GM12878 (cell line): ENCODE measurements at regions not wholly inside any gene's neighbourhood (a gene's known extent, or its start where the extent isn't known, plus 50 kb on each side); places are given as distances from the start of the nearest gene placed in this dataset.

Source experiments
- ATAC-seq: fragments of 200-7000 bp; cut with Tn5 transposase; 3 replicates; pipeline ENCODE4 v1.9.1; 2020; ENCODE audit warnings: mild to moderate bottlenecking, moderate library complexity
- BruUV-seq: library from RNA; stranded (reverse); fragments of 400-500 nt; replicated peaks from 2 replicates; lab custom pipeline; 2021; lab: Mats Ljungman, UMichigan
- CTCF ChIA-PET: fragments of 300-600 bp; sonication (Branson Sonifier 250); formaldehyde crosslinking; extraction: SDS; loops from one replicate; lab custom pipeline; 2021; ENCODE audit warnings: inconsistent platforms; lab: Yijun Ruan, JAX
- POLR2A ChIA-PET: fragments of 350-600 bp; formaldehyde crosslinking; extraction: SDS; loops from one replicate; lab custom pipeline; 2021; ENCODE audit warnings: inconsistent platforms; lab: Charles Lee
- RAD21 ChIA-PET: fragments of 300-600 bp; sonication (Branson Sonifier 250); formaldehyde crosslinking; loops from one replicate; lab custom pipeline; 2023; ENCODE audit warnings: antibody characterized with exemption; ENCODE audit not compliant: unreplicated experiment; lab: Charles Lee
- SMC1A ChIA-PET: fragments of 300-600 bp; sonication (Branson Sonifier 250); formaldehyde crosslinking; loops from one replicate; lab custom pipeline; 2023; ENCODE audit not compliant: unreplicated experiment, uncharacterized antibody; lab: Charles Lee
- DNase-seq: peaks from one replicate; pipeline ENCODE4 v3.0.0-alpha.2; 2011; ENCODE audit warnings: low read depth, low spot score
- FAIRE-seq: peaks from 3 replicates; lab custom pipeline; 2011; peaks lifted over from hg19 to GRCh38; lab: Jason Lieb, UNC
- H2AFZ ChIP-seq: 2 replicates; pipeline ENCODE4 v1.6.0; 2011; ENCODE audit warnings: low read depth, low read length, control low read depth; ENCODE audit not compliant: control insufficient read depth
- H3K27ac ChIP-seq: 2 replicates; pipeline ENCODE4 v1.5.1; 2011; ENCODE audit warnings: control low read depth; ENCODE audit not compliant: control insufficient read depth, insufficient read depth
- H3K27me3 ChIP-seq, 2 experiments: replicated peaks in 1 of 2; 2 replicates each; pipeline versions ENCODE4 v1.6.0 to v1.6.1; 2011; ENCODE audit warnings: low read length in 1 of 2; ENCODE audit not compliant: control insufficient read depth in 2 of 2, insufficient read depth in 2 of 2
- H3K36me3 ChIP-seq, 2 experiments: 2 replicates each; pipeline ENCODE4 v1.5.1; 2011; ENCODE audit warnings: low read length in 1 of 2; ENCODE audit not compliant: control insufficient read depth in 2 of 2, insufficient read depth in 2 of 2
- H3K4me1 ChIP-seq: 2 replicates; pipeline ENCODE4 v1.6.1; 2011; ENCODE audit warnings: mild to moderate bottlenecking, low read length, moderate library complexity, mixed read lengths; ENCODE audit not compliant: control insufficient read depth, insufficient read depth
- H3K4me2 ChIP-seq: 2 replicates; pipeline ENCODE4 v1.6.0; 2011; ENCODE audit warnings: control low read depth; ENCODE audit not compliant: control insufficient read depth, insufficient read depth
- H3K4me3 ChIP-seq: fragments of 200-600 bp; sonication (generic); 2 replicates; pipeline ENCODE4 v1.5.1; 2016
- H3K79me2 ChIP-seq: 2 replicates; pipeline ENCODE4 v1.6.0; 2011; ENCODE audit warnings: low read length; ENCODE audit not compliant: control insufficient read depth, insufficient read depth
- H3K9ac ChIP-seq: 2 replicates; pipeline ENCODE4 v1.8.0; 2011; ENCODE audit warnings: low read length, control low read depth, mixed read lengths; ENCODE audit not compliant: control insufficient read depth, insufficient read depth
- H3K9me3 ChIP-seq: replicated peaks from 3 replicates; pipeline ENCODE4 v1.5.1; 2011; ENCODE audit warnings: mild to moderate bottlenecking, low read length; ENCODE audit not compliant: control insufficient read depth, insufficient read depth
- H4K20me1 ChIP-seq: 2 replicates; pipeline ENCODE4 v1.6.0; 2011; ENCODE audit not compliant: control insufficient read depth, insufficient read depth
- FOXM1 ChIP-seq: IDR thresholded peaks from 2 replicates; pipeline ENCODE4 v1.6.1; 2012; ENCODE audit warnings: low read depth, mild to moderate bottlenecking, inconsistent platforms, low read length, moderate library complexity
- GATAD2B ChIP-seq: fragments of 450-650 bp; conservative IDR thresholded peaks from 2 replicates; pipeline ENCODE4 v1.6.1; 2017; ENCODE audit warnings: low read depth, mild to moderate bottlenecking, moderate library complexity
- HCFC1 ChIP-seq: fragments of 150-350 bp; IDR thresholded peaks from 2 replicates; pipeline ENCODE4 v1.6.1; 2014; ENCODE audit warnings: low read length
- IKZF1 ChIP-seq: fragments of 450-650 bp; conservative IDR thresholded peaks from 2 replicates; pipeline ENCODE4 v1.6.1; 2017; ENCODE audit warnings: antibody characterized with exemption, mild to moderate bottlenecking
- IKZF2 ChIP-seq, 2 experiments: fragments of 450-650 bp; IDR thresholded peaks; 2 replicates each; pipeline ENCODE4 v1.6.1; 2017; ENCODE audit warnings: mild to moderate bottlenecking in 2 of 2, moderate library complexity in 2 of 2
- IRF4 ChIP-seq: IDR thresholded peaks from 2 replicates; pipeline ENCODE4 v1.6.1; 2011; ENCODE audit warnings: low read depth, low read length
- MAX ChIP-seq: IDR thresholded peaks from 2 replicates; pipeline ENCODE4 v1.6.1; 2012; ENCODE audit warnings: low read depth, low read length, improper control_type of control experiment
- PBX3 ChIP-seq: IDR thresholded peaks from 2 replicates; pipeline ENCODE4 v1.6.1; 2011; ENCODE audit warnings: mild to moderate bottlenecking, low read depth, low read length, moderate library complexity; ENCODE audit not compliant: insufficient replicate concordance
- RAD21 ChIP-seq: IDR thresholded peaks from 2 replicates; pipeline ENCODE4 v1.6.1; 2011; ENCODE audit warnings: mild to moderate bottlenecking, low read depth, low read length, moderate library complexity; ENCODE audit not compliant: insufficient read depth
- RAD51 ChIP-seq: fragments of 450-650 bp; IDR thresholded peaks from 2 replicates; pipeline ENCODE4 v1.6.1; 2016; ENCODE audit warnings: moderate library complexity, mild to moderate bottlenecking, inconsistent platforms
- RELA ChIP-seq: fragments of 450-650 bp; IDR thresholded peaks from 2 replicates; pipeline ENCODE4 v1.8.0; 2014; ENCODE audit warnings: borderline replicate concordance; ENCODE audit not compliant: partially characterized antibody
- RUNX3 ChIP-seq: IDR thresholded peaks from 2 replicates; pipeline ENCODE4 v1.6.1; 2012; ENCODE audit warnings: low read length, inconsistent platforms
- SMC3 ChIP-seq: IDR thresholded peaks from 2 replicates; pipeline ENCODE4 v1.6.1; 2011; ENCODE audit warnings: low read length, improper control_type of control experiment, borderline replicate concordance
- SUZ12 ChIP-seq: fragments of 200-600 bp; sonication (generic); IDR thresholded peaks from one replicate; pipeline ENCODE4 v1.6.1; 2018; ENCODE audit warnings: antibody characterized with exemption, mild to moderate bottlenecking; ENCODE audit not compliant: unreplicated experiment
- WGBS: methylation state at CpG from one replicate; pipeline ENCODE4 v1.1.6; 2016; ENCODE audit warnings: low lambda C conversion rate; ENCODE audit not compliant: insufficient replicate concordance, insufficient coverage; ENCODE audit errors: missing lambda C conversion rate; 5-methylcytosine and 5-hydroxymethylcytosine counted together
- in situ Hi-C: fragments of 300-500 bp; cut with MboI; formaldehyde crosslinking; loops from 9 replicates; pipeline ENCODE4 v1.14.3; 2018; ENCODE audit warnings: mixed read lengths
- intact Hi-C: fragments of 100-400 bp; cut with micrococcal nuclease; formaldehyde crosslinking; loops from one replicate; pipeline ENCODE4 v1.14.2; 2022; ENCODE audit not compliant: unreplicated experiment
- TF ChIP-seq, protein P1 (sequence below): fragments of 450-650 bp; formaldehyde crosslinking; IDR thresholded peaks from 2 replicates; pipeline ENCODE4 v1.5.0; 2022; ENCODE audit warnings: mild to moderate bottlenecking, missing genetic modification characterization
- TF ChIP-seq, protein P2 (sequence below): fragments of 450-650 bp; IDR thresholded peaks from 2 replicates; pipeline ENCODE4 v1.6.1; 2017; ENCODE audit warnings: mild to moderate bottlenecking

DNA sequence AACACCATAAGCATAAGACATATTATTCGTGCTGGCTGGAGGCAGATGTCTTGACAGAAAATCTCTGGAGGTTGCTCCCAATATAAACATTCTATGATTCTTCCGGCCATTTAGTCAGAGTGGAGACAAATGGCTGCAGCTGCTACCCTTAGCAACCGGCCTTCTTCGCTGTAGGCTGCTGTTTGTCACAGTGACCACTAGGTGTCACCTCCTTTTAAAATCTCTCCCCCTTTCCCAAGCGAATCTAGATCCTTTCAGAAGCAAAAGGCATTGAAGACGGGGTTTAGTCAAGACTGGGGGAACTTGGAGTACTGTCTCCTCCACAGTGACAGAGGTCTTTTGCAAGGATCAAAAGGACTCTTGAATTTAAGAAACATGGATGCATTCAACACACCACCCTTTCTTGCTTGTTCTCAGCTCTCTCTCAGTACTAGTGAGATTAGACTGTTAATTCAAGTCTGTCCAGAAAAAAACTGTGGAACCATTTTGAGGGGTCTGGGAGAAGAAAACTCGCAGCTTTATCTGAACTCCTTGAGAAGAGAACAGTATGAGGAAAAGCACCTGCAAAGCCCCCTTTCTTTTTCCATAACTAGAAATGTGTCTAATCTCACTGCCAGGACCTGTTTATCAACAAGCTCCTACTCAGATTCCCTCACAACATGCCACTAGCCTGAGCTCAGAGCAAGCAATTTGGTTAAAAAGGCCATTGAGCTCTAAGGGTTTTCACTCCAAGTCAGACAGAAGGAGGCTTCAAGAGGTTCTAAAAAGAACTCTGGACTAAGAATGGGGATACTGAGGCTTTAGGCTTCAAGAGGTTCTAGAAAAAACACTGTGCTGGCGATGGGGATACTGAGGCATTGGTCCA is 408.3 kb upstream of the PLXNA2 start (continued):
- no peak for TF ChIP-seq RELA
- no peak for TF ChIP-seq IRF4
- TF ChIP-seq SUZ12: no peak

DNA sequence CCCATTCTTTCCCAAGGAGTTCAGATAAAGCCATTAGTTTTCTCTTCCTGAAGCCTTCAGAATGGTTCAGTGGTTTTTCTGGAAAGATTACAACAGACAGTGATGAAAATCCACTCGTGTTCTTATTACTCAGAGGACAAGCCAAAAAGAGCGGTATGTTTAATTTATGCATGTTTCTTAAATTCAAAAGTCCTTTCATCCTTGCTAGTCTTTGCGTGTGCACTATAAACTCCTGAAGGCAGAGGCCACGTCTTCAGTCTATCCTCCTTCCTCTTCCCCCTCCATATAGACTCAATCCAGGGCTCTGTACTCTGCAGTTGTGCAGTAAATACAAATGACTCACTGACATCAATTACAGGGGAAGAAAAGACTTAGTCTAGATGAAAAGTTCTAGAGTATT is 409.2 kb upstream of the PLXNA2 start:
- no peaks in the 10 kb centered on the region for H3K79me2 ChIP-seq
- H3K4me3 ChIP-seq: no peak overlapping the region
- no peaks in the 10 kb centered on the region for H4K20me1 ChIP-seq
- DNase-seq: no peak
- WGBS: 31% methylated on average over 4 of the region's 4 CpGs
- in situ Hi-C loops (loop anchor here (10.0 kb wide), 1 partner anchor 551 kb away; no protein-coding TSS in a partner anchor), intact Hi-C loops (loop anchor here (5.0 kb wide), 2 partner anchors 539 to 554 kb away; no protein-coding TSS in a partner anchor)
- H3K9ac ChIP-seq: no peak overlapping the region
- no peaks in the 10 kb centered on the region for H3K9me3 ChIP-seq
- no peak overlapping the region for H3K4me2 ChIP-seq
- CTCF ChIA-PET: interaction anchor here (0.7 to 1.9 kb wide), 11 partner anchors 8 to 913 kb away, joined by 3 to 21 read pairs (median 5); no protein-coding TSS in a partner anchor
- RAD21 ChIA-PET: interaction anchor here (0.5 to 1.6 kb wide), 3 partner anchors 216 to 595 kb away, joined by 3 to 5 read pairs (median 5); no protein-coding TSS in a partner anchor
- no peak for FAIRE-seq
- H3K27me3 ChIP-seq: no peaks in the 10 kb centered on the region
- H3K4me1 ChIP-seq: no peaks in the 10 kb centered on the region
- H3K36me3 ChIP-seq: no peaks in the 10 kb centered on the region
- ATAC-seq: no peak
- SMC1A ChIA-PET: interaction anchor here (0.6 to 1.6 kb wide), 4 partner anchors 8 to 595 kb away, joined by 3 read pairs; no protein-coding TSS in a partner anchor
- no TSS peak for BruUV-seq
- no peak overlapping the region for H2AFZ ChIP-seq
- H3K27ac ChIP-seq: no peak overlapping the region
- POLR2A ChIA-PET: no interaction called here
- TF ChIP-seq RAD21 (no peak), RAD51 (no peak), IRF4 (no peak), IKZF1 (no peak), RUNX3 (no peak), FOXM1 (no peak), IKZF2 (IDR thresholded peaks at IDR 0.05) (no peak), MAX (no peak), SMC3 (no peak), HCFC1 (no peak), PBX3 (no peak), GATAD2B (no peak)
- TF ChIP-seq, protein P1, sequence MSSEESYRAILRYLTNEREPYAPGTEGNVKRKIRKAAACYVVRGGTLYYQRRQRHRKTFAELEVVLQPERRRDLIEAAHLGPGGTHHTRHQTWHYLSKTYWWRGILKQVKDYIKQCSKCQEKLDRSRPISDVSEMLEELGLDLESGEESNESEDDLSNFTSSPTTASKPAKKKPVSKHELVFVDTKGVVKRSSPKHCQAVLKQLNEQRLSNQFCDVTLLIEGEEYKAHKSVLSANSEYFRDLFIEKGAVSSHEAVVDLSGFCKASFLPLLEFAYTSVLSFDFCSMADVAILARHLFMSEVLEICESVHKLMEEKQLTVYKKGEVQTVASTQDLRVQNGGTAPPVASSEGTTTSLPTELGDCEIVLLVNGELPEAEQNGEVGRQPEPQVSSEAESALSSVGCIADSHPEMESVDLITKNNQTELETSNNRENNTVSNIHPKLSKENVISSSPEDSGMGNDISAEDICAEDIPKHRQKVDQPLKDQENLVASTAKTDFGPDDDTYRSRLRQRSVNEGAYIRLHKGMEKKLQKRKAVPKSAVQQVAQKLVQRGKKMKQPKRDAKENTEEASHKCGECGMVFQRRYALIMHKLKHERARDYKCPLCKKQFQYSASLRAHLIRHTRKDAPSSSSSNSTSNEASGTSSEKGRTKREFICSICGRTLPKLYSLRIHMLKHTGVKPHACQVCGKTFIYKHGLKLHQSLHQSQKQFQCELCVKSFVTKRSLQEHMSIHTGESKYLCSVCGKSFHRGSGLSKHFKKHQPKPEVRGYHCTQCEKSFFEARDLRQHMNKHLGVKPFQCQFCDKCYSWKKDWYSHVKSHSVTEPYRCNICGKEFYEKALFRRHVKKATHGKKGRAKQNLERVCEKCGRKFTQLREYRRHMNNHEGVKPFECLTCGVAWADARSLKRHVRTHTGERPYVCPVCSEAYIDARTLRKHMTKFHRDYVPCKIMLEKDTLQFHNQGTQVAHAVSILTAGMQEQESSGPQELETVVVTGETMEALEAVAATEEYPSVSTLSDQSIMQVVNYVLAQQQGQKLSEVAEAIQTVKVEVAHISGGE (CRISPR knock-in tag): no peak
- TF ChIP-seq, protein P2, sequence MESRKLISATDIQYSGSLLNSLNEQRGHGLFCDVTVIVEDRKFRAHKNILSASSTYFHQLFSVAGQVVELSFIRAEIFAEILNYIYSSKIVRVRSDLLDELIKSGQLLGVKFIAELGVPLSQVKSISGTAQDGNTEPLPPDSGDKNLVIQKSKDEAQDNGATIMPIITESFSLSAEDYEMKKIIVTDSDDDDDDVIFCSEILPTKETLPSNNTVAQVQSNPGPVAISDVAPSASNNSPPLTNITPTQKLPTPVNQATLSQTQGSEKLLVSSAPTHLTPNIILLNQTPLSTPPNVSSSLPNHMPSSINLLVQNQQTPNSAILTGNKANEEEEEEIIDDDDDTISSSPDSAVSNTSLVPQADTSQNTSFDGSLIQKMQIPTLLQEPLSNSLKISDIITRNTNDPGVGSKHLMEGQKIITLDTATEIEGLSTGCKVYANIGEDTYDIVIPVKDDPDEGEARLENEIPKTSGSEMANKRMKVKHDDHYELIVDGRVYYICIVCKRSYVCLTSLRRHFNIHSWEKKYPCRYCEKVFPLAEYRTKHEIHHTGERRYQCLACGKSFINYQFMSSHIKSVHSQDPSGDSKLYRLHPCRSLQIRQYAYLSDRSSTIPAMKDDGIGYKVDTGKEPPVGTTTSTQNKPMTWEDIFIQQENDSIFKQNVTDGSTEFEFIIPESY: no peak
